GM21529 (cell line): ENCODE measurements at regions not wholly inside any gene's neighbourhood (a gene's known extent, or its start where the extent isn't known, plus 50 kb on each side); places are given as distances from the start of the nearest gene placed in this dataset.
A peak's percentile ranks its signal among the peaks of the same experiment; 100 is the strongest.
"Not testable (repeated sequence)": the region's sequence is repeated elsewhere in the genome, so short reads cannot be mapped to it uniquely, and the experiment has no call there.

Source experiments
- ATAC-seq: cut with Tn5 transposase; IDR thresholded peaks from one replicate; pipeline ENCODE4 v1.9.1; 2021; ENCODE audit not compliant: unreplicated experiment

DNA sequence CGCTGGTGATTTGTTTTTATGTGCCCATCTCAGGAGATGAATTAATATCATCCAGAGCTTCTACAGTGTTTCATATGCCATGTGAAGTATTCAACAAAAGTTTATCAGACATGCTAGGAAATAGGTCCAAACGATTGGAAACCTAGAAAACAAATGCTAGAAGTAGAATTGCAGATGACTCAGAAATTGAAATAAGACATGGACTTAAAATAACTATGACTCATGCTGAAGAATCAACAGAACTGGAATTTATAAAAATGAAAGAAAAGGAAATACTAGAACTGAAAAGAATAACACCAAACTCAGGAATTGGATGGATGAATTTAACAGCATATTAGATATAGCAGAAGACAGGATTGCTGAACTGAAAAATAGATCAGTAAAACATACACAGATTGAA is 172.7 kb upstream of the GIMD1 start:
- no peak for ATAC-seq

DNA sequence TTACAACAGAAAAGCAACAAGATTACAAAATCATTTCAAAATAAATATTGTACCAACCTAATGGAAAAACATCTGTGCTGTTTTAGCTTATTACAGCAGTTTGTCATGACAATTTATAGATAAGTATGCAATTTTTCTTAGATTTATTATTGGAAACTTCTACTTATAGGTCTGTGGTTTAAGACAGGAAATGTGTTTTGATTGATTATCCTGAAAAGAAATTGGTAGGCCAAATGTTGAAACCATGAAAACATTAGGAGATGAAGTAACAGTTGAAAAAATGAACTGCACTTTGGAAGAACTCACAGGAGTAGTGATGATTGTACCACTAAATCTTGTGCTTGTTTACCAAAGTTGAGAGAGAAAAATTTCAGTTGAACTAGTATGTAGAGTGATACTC is 162.2 kb upstream of the GIMD1 start:
- no peak for ATAC-seq

DNA sequence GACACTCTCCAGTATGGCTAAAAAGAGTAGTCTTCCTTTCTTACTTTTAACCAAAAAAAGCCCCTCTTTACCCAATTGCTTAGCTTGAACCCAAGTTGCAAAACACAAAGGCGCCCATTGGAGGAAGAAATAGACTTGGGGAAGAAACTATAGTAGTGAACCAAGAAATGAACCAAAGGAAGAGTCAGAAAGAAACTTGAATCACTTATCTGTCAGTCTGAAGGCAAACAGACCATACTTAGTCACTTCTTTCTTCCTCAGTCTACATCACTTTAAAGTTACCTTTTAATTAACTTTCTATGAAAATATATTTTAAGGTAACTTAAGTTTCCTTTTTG is 161.4 kb upstream of the GIMD1 start:
- no peak for ATAC-seq

DNA sequence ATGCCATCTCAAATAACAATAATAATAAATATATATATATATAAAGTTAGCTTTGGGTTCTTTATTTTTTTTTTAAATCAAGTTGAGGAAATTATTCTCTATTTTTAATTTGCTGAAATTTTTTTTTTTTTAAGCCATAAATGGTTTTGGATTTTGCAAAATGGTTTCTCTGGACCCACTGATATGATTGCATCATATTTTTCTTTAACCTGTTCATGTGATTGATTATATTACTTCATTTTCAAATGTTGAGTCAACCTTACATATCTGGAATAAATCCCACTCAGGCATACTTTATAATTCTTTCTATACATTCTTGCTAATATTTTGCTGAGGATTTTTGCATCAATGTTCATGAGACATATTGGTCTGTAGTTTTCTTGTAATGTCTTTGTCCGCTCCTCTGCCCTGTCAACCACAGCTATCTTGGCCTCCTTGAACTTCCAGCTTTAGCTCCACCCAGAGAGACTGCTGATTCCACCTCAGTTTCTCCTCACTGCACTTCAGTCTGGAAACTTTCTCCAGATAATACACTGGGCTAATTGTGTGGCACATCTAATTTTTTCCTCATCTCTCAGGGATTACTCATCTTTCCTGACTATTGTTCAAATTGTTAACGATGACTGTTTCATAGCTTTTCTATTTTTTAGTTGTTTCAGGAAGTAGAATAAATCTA is 160.9 kb upstream of the GIMD1 start:
- ATAC-seq = no peak

DNA sequence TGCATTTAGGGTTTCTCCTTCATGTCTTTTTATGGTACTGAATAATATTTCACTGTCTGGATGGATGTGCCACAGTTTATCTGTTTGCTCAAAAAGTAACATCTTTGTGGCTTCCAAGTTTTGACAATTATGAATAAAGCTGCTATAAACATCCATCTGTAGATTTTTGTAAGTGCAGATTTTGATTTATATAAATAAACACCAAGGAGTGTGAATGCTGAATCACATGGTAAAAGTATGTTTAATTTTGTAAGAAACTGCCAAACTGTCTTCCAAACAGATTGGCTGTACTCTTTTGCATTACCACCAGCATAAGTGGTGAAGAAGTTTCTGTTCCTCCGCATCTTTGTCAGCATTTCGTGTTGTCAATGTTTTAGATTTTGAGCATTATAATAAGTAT is 158.7 kb upstream of the GIMD1 start:
- no peak for ATAC-seq

DNA sequence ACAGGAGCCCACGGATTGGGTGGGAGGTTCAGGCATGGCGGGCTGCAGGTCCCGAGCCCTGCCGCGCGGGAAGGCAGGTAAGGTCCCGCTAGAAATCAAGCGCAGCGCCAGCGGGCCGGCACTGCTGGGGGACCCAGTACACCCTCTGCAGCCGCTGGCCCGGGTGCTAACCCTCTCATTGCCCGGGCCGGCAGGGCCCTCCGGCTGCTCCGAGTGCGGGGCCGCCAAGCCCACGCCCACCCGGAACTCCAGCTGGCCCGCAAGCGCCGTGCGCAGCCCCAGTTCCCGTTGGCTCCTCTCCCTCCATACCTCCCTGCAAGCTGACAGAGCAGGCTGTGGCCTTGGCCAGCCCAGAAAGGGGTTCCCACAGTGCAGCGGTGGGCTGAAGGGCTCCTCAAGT is 156.8 kb upstream of the GIMD1 start:
- ATAC-seq = not testable (repeated sequence)

DNA sequence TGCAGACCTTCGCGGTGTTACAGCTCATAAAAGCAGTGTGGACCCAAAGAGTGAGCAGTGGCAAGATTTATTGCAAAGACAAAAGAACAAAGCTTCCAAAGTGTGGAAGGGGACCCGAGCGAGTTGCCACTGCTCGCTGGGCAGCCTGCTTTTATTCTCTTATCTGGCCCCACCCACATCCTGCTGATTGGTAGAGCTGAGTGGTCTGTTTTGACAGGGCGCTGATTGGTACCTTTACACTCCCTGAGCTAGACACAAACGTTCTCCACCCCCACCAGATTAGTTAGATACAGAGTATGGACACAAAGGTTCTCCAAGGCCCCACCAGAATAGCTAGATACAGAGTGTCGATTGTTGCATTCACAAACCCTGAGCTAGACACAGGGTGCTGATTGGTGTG is 156.2 kb upstream of the GIMD1 start:
- ATAC-seq = not testable (repeated sequence)

DNA sequence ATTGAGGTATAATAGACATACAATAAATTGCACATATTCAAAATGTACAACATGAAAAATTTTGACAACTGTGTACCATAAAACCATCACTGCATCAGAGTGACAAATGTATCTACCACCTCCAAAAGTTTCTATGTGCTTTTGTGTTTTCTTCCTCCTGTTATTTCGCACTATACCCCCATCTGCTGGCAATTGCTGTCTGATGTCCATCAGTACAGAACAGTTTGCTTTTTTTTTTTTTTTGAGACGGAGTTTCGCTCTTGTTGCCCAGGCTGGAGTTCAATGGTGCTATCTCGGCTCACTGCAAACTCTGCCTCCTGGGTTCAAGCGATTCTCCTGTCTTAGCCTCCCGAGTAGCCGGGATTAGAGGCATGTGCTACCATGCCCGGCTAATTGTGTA is 154.3 kb upstream of the GIMD1 start:
- ATAC-seq = no peak

DNA sequence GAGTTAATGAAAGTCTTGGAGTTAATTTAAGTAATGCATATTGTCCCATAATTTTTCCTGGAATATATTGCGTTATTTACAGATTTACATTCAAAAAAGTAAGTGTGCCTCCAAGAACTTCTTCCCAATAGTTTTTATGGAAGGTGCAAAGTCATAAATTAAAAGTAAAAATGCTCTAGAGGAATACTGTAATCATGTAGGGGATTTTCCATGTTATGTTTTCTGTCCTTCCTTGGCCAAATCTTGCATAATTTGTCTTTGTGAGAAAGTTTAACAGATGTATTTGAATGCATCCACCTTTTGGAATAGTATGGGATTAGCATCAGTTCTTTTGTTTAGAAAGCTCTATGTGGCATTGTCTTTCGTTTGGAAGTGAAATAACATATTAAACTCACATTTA is 144.1 kb upstream of the GIMD1 start:
- ATAC-seq = no peak

DNA sequence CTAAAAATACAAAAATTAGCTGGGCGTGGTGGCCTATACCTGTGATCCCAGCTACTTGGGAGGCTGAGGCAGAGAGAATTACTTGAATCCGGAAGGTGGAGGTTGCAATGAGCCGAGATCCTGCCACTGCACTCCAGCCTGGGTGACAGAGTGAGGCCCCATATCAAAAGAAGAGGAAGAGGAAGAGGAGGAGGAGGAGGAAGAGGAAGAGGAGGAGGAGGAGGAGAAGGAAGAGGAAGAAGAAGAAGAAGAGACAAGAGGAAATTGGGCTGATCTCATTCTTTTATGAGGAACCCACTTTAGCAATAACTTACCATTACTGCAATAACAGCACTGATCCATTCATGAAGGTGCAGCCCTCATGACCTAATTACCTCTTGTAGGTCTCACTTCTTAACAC is 138.9 kb upstream of the GIMD1 start:
- no peak for ATAC-seq

DNA sequence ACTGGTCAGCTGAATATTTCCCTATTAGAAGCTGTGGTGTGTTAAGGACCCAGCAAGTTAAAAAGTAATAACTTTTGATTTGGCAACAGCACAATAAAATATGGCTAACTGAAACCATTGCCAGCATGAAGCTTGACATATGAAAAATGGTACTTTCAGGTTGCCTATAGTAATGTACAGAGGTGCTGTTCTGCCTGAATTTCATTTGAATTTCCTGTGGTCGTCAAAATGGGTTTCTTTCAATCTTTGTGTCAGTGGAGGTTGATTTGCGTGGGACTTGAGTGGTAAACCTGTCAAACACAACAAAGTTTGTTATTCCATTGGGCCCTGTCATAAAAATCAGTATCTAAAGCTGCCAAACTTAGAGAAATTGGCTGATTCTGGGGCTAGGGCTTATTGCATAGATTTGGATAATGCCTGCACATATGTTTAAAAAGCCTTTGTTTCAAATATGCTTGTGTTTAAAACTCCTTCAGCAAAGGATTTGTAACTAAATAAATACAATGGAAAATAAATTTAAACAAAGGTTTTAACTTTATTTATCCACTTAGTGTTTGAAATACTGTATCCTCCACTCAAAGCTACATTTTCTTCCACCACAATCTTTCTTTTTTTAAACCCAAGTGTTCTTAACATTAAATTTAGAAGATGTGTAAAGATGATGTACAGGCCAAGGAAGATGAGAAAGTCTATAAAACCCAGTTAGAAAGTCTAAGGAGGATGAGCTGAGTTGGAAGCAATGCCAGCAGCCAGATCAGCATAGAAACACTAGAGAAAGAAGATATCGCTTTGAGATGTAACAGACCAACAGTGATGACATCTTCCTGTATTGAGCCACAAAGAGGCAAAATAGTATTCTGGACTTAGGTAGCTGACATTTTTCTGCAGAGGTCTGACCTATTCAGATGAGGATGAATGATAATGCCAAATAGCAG is 134.8 kb upstream of the GIMD1 start:
- no peak for ATAC-seq

DNA sequence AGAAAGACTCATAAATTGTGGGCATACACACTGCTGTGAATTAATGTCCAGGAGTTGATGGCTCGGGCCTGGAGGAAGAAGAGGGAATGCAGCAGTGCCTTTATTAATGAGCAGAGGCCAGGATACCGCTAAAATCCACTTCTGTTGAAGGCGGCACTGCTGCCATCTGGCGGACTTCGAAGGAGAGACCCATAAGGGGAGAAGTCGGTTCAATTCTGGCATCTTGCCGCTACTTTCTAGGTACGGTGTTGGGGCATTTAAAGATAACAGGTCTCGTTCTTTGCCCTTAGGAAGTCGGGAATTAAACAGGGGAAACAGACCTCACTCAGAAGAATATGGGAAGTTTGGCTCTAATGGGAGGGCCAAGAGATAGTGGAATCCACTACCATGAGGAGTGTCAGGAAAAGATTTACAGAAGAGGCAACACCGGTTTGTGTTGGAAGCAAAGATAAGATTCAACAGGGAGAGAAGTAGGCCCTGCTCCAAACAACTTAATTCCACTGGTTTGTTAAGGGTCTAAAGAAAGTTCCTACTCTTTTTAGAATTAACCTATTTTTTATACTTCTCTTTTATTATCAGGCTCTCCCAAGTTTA is 133.6 kb upstream of the GIMD1 start:
- peak; percentile 86 for ATAC-seq

DNA sequence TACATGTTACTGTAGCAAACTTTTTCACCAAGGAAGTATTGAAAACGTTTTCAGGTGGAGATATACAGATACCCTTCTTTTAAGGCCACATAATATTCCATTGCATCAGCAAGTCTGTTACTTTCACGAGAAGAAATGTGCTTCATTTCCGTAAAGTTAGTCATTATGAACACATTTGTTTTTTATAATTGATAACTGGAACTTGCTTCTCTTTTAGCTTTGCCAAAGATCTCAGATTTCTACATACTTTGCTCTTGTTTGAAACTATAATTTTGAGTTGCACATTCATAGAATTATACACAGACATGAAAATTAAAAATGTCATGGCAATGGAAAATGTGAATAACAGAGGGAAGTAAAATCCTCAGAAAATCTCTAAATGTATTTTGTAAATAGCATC is 128.7 kb upstream of the GIMD1 start:
- ATAC-seq = no peak

DNA sequence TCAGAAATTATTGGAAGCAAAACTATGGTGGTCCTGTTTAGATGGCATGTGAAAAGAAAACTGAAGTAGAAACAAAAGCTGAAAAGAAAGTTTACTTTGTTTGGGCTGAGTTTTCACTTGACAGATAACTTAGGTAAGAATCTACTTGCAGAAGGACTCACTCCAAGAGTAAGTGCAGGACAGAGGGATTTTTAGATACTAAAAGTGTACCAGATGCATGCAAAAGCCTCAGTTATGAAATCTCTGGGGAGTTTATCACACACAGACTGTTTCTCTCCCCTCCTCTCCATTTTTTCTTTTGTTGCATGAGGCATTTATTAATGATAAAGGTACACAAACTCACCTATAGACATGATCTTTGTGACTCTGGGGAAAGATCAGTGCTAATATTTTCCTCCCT is 127.5 kb upstream of the GIMD1 start:
- ATAC-seq = no peak

DNA sequence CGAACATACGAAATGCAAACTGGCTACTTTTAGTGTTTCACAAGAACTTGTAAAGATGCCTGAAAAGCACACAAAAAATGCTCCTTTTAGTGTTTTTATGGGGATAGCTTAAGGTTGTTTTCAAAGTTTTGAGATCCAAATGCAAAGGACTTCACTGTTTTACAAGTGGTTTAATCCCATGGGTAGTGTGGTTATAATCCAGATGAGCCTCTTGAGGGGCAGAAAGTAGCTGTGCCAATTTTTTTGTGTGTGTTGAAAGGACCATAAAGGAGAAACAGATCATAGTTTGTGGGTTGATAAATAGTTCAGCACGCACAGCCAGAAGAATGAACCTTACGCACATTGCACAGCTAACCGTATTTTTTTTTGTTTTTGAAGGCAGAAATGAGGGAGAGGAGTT is 126.9 kb upstream of the GIMD1 start:
- ATAC-seq = no peak

DNA sequence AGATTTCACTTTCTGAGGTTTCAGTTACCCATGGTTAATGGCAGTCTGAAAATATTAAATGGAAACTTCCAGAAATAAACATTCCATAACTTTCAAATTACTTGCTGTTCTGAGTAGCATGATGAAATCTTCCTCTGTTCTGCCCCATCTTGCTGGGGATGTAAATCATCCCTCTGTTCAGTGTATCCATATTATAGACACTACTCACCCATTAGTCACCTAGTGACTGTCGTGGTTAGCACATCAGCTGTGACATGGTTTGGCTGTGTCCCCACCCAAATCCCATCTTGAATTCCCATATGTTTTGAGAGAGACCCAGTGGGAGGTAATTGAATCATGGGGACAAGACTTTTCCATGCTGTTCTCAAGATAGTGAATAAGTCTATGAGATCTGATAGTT is 125.5 kb upstream of the GIMD1 start:
- ATAC-seq = no peak

DNA sequence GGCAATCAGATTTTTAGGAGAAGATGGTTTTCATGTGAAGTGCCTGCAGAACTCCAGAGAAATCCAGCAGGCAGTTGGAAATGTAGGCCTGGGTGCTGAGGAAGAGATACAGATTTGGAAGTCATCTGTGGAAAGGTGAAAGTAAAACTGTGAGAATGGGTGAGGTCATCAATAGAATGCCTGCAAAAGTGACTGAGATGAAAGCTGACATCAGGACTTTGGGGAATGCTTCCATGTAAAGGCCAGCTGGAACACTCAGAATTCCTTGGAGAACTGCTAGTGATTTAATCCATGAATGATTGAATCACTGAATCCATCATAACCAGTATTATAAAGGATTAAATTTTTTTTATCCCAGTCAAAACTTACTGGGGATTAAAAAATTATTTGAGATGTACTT is 124.5 kb upstream of the GIMD1 start:
- ATAC-seq = no peak

DNA sequence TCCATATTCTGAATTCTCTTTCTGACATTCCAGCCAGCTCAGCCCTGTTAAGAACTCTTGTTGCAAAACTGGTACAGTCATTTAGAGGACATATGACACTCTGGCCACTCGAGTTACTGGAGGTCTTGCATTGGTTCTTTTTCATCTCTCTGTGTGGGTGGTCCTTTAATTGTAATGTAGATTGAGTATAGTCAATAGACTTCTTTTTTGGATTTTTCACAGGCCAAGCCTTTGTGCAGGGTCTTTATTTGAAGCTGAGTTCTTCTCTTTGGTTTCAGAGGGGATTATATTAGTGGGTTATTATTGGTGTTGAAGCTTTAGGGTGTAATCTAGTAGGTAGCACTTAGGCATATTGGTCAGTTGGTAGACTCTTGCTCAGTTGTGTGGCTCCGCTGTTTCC is 118.0 kb upstream of the GIMD1 start:
- no peak for ATAC-seq

DNA sequence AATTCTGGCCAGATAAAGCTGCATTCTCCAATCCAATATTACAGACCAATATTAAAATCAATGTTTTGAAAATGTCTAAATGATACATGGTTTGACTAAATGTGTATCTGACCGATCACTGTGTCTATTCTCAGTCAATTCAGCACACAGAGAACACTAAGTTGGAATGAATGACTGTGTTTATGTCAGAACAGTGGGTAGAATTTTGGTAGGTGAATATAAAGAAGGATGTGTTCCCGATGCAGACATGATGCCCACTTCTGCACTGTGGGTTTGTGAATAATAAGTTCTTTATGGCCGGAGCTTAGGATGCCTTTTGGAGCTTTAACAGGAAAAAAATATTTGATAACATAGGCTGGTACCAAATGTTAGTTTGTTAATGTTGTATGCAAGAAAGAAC is 113.2 kb upstream of the GIMD1 start:
- no peak for ATAC-seq

DNA sequence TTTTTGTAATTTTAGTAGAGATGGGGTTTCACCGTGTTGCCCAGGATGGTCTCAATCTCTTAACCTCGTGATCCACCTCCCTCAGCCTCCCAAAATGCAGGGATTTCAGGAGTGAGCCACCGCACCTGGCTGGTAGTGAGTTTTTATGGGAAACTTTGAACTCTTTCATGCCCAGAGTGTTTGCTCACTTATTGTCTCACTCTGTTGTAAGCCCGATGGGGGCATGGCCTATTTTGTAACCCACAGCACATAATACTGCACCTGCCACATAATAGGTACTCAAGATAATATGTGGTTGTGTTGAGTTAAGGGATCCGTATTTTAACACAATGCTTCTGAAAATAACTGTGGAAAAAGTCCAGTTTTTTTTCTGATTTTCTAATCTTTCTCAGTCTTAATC is 109.6 kb upstream of the GIMD1 start:
- ATAC-seq = no peak

DNA sequence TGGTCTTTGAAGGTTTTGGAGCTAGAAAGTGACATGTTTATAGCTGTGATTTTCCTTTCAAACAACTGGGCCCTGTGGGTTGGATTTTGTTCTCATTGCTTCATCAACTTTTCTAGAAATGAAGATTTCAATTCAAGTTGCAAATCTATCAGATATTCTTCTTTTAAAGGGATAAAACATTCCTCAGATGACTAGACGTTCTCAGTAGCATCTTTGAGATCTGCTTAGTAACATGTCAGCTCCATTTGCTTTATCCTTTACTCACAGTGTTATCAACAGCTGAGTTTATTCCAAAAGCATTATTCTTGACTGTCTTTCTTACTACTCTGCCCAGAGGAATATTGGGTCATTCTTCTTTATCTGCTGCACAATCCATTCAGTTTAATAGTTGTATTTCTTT is 108.2 kb upstream of the GIMD1 start:
- no peak for ATAC-seq

DNA sequence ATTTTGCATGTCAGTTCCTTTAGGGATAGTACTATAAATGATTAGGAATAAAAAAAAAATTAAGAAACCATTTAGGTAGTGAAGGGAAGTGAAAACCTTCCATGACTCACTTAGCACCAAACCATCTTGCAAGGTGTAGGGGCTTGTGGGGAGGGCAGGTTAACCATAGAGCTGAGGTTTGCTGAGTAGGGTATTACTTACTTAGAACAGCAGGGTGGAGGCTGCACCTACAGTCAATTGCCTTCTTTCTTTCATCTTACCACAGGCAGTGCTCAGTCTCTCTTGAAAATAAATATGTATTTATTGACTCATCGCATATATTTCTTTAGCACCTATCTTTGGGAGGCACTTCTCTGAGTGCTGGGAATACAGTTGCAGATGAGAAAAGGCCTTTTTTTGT is 104.9 kb upstream of the GIMD1 start:
- ATAC-seq = no peak
